HEK293 (cell line): ENCODE measurements at regions not wholly inside any gene's neighbourhood (a gene's known extent, or its start where the extent isn't known, plus 50 kb on each side); places are given as distances from the start of the nearest gene placed in this dataset.

Source experiments
- CTCF ChIA-PET: fragments of 350-600 bp; formaldehyde crosslinking; extraction: SDS; loops from one replicate; lab custom pipeline; 2021; ENCODE audit warnings: antibody characterized with exemption; lab: Yijun Ruan, JAX
- POLR2A ChIA-PET: fragments of 300-600 bp; formaldehyde crosslinking; extraction: SDS; loops from one replicate; lab custom pipeline; 2020; ENCODE audit warnings: antibody characterized with exemption, inconsistent platforms; lab: Yijun Ruan, JAX
- H3K27ac ChIP-seq: fragments of 200-500 bp; sonication (Bioruptor generic); 2 replicates; pipeline ENCODE4 v1.5.1; 2014; ENCODE audit warnings: low read depth, low read length, control low read depth, inconsistent platforms; ENCODE audit errors: extremely low read depth
- H3K36me3 ChIP-seq, 2 experiments: fragments of 200-500 bp in 1 of 2; sonication (Bioruptor generic) in 1 of 2; 1 replicate in 1 of 2; 2 replicates in 1 of 2; pipeline ENCODE4 v1.5.1; 2014 to 2017; ENCODE audit warnings: inconsistent platforms in 2 of 2, low read length in 2 of 2; ENCODE audit not compliant: control insufficient read depth in 2 of 2, insufficient read depth in 1 of 2
- H3K4me1 ChIP-seq: fragments of 200-500 bp; sonication (Bioruptor generic); 2 replicates; pipeline ENCODE4 v1.5.1; 2014; ENCODE audit warnings: mild to moderate bottlenecking, low read length, inconsistent platforms; ENCODE audit not compliant: control insufficient read depth, insufficient read depth
- H3K4me3 ChIP-seq: 2 replicates; pipeline ENCODE4 v1.5.1; 2011; ENCODE audit warnings: low read depth, mild to moderate bottlenecking, control low read depth, low read length, moderate library complexity
- H3K9me3 ChIP-seq: fragments of 200-500 bp; sonication (Bioruptor generic); 2 replicates; pipeline ENCODE4 v1.5.1; 2014; ENCODE audit warnings: low read depth, low read length, inconsistent platforms; ENCODE audit not compliant: control insufficient read depth, insufficient read depth
- EGR2 ChIP-seq: fragments of 450-650 bp; formaldehyde crosslinking; IDR thresholded peaks from 2 replicates; pipeline ENCODE4 v1.5.1; 2016; ENCODE audit warnings: low read depth, missing biosample characterization, missing genetic modification characterization
- GLIS1 ChIP-seq: fragments of 450-650 bp; formaldehyde crosslinking; IDR thresholded peaks from 2 replicates; pipeline ENCODE4 v1.5.1; 2016; ENCODE audit warnings: missing biosample characterization, missing genetic modification characterization
- MEIS1 ChIP-seq: sonication (generic); formaldehyde crosslinking; IDR thresholded peaks from 2 replicates; pipeline ENCODE4 v1.8.1; 2022; ENCODE audit warnings: missing genetic modification reagents, mild to moderate bottlenecking, borderline replicate concordance
- RBAK ChIP-seq: fragments of 450-650 bp; formaldehyde crosslinking; IDR thresholded peaks from 2 replicates; pipeline ENCODE4 v1.5.1; 2016; ENCODE audit warnings: missing biosample characterization, missing genetic modification characterization
- REST ChIP-seq: fragments of 450-650 bp; formaldehyde crosslinking; IDR thresholded peaks from 2 replicates; pipeline ENCODE4 v1.5.1; 2016; ENCODE audit warnings: missing biosample characterization, missing genetic modification characterization
- SP2 ChIP-seq: fragments of 450-650 bp; formaldehyde crosslinking; IDR thresholded peaks from 2 replicates; pipeline ENCODE4 v1.5.1; 2016; ENCODE audit warnings: missing biosample characterization, missing genetic modification characterization
- WT1 ChIP-seq: fragments of 450-650 bp; formaldehyde crosslinking; IDR thresholded peaks from 2 replicates; pipeline ENCODE4 v1.5.1; 2016; ENCODE audit warnings: missing biosample characterization, missing genetic modification characterization
- ZBTB1 ChIP-seq: fragments of 450-650 bp; formaldehyde crosslinking; IDR thresholded peaks from 2 replicates; pipeline ENCODE4 v1.5.1; 2016; ENCODE audit warnings: missing biosample characterization, missing genetic modification characterization
- ZBTB17 ChIP-seq: fragments of 450-650 bp; formaldehyde crosslinking; IDR thresholded peaks from 2 replicates; pipeline ENCODE4 v1.5.1; 2016; ENCODE audit warnings: missing biosample characterization, missing genetic modification characterization
- ZFHX2 ChIP-seq: fragments of 450-650 bp; formaldehyde crosslinking; conservative IDR thresholded peaks from 2 replicates; pipeline ENCODE4 v1.5.1; 2016; ENCODE audit warnings: missing biosample characterization, missing genetic modification characterization
- ZIC2 ChIP-seq: fragments of 450-650 bp; formaldehyde crosslinking; IDR thresholded peaks from 2 replicates; pipeline ENCODE4 v1.5.1; 2016; ENCODE audit warnings: missing biosample characterization, missing genetic modification characterization
- ZNF10 ChIP-seq: fragments of 450-650 bp; formaldehyde crosslinking; IDR thresholded peaks from 2 replicates; pipeline ENCODE4 v1.5.1; 2017; ENCODE audit warnings: missing biosample characterization, missing genetic modification characterization
- ZNF148 ChIP-seq: fragments of 450-650 bp; formaldehyde crosslinking; IDR thresholded peaks from 2 replicates; pipeline ENCODE4 v1.5.0; 2017; ENCODE audit warnings: missing biosample characterization, missing genetic modification characterization, borderline replicate concordance
- ZNF37A ChIP-seq: fragments of 450-650 bp; IDR thresholded peaks from 2 replicates; pipeline ENCODE4 v1.5.1; 2018; ENCODE audit warnings: missing biosample characterization, missing genetic modification characterization
- ZNF398 ChIP-seq: fragments of 450-650 bp; formaldehyde crosslinking; IDR thresholded peaks from 2 replicates; pipeline ENCODE4 v1.5.1; 2017; ENCODE audit warnings: missing biosample characterization, missing genetic modification characterization
- ZNF549 ChIP-seq: fragments of 450-650 bp; IDR thresholded peaks from 2 replicates; pipeline ENCODE4 v1.5.1; 2018; ENCODE audit warnings: missing biosample characterization, missing genetic modification characterization, mild to moderate bottlenecking, inconsistent platforms, moderate library complexity
- ZNF580 ChIP-seq: fragments of 450-650 bp; formaldehyde crosslinking; IDR thresholded peaks from 2 replicates; pipeline ENCODE4 v1.5.1; 2016; ENCODE audit warnings: missing biosample characterization, missing genetic modification characterization
- ZNF645 ChIP-seq: fragments of 450-650 bp; formaldehyde crosslinking; IDR thresholded peaks from 2 replicates; pipeline ENCODE4; 2016; ENCODE audit warnings: missing biosample characterization, missing genetic modification characterization
- ZNF792 ChIP-seq: fragments of 450-650 bp; formaldehyde crosslinking; IDR thresholded peaks from 2 replicates; pipeline ENCODE4 v1.5.1; 2016; ENCODE audit warnings: missing biosample characterization, missing genetic modification characterization
- ZSCAN18 ChIP-seq: fragments of 450-650 bp; formaldehyde crosslinking; IDR thresholded peaks from 2 replicates; pipeline ENCODE4 v1.5.1; 2016; ENCODE audit warnings: missing biosample characterization, missing genetic modification characterization
- ZSCAN23 ChIP-seq: fragments of 450-650 bp; formaldehyde crosslinking; IDR thresholded peaks from 2 replicates; pipeline ENCODE4 v1.5.1; 2016; ENCODE audit warnings: missing biosample characterization, missing genetic modification characterization

- H3K27ac ChIP-seq = no peak overlapping the region
- CTCF ChIA-PET = interaction anchor here (0.6 to 1.3 kb wide), 5 partner anchors 22 to 431 kb away, joined by 3 to 5 read pairs (median 4); no protein-coding TSS in a partner anchor
- no peaks in the 10 kb centered on the region for H3K4me1 ChIP-seq
- TF ChIP-seq MEIS1 (CRISPR knock-in tag) = no peak
- no peak for TF ChIP-seq ZBTB1 (tag by site-specific recombination)
- no peak for TF ChIP-seq ZNF10
- no peak for TF ChIP-seq ZSCAN23 (tag by site-specific recombination)
- TF ChIP-seq ZNF549 (tag by site-specific recombination) = no peak
- no peak for TF ChIP-seq GLIS1 (tag by site-specific recombination)
- TF ChIP-seq ZNF398 = no peak
- H3K9me3 ChIP-seq = no peaks in the 10 kb centered on the region
- POLR2A ChIA-PET = no interaction called here
- H3K36me3 ChIP-seq = no peaks in the 10 kb centered on the region
- no peak overlapping the region for H3K4me3 ChIP-seq
Observed at GRCh38 chr6:74280130-74280692, 584.2 kb downstream of the CD109 start.

GRCh38 chr6:74277777-74278186 lies 581.8 kb downstream of the CD109 start:
- POLR2A ChIA-PET = no interaction called here
- no peaks in the 10 kb centered on the region for H3K4me1 ChIP-seq
- H3K36me3 ChIP-seq = no peaks in the 10 kb centered on the region
- TF ChIP-seq ZBTB17 (tag by site-specific recombination) (no peak), ZNF580 (tag by site-specific recombination) (no peak), ZIC2 (tag by site-specific recombination) (no peak)
- TF ChIP-seq, all 188 proteins: peak for 0
- CTCF ChIA-PET = interaction anchor here (0.5 kb wide), 1 partner anchor 306 kb away, joined by 4 read pairs; no protein-coding TSS in a partner anchor
- Histone ChIP-seq H3K9me3 (no peaks in the 10 kb centered on the region), H3K27ac (no peak overlapping the region), H3K4me3 (no peak overlapping the region)

- ChIA-PET CTCF (interaction anchor here (0.6 kb wide), 1 partner anchor 105 kb away, joined by 3 read pairs; no protein-coding TSS in a partner anchor), POLR2A (no interaction called here)
- H3K9me3 ChIP-seq = no peaks in the 10 kb centered on the region
- no peaks in the 10 kb centered on the region for H3K4me1 ChIP-seq
- no peak overlapping the region for H3K4me3 ChIP-seq
- no peaks in the 10 kb centered on the region for H3K36me3 ChIP-seq
- no peak overlapping the region for H3K27ac ChIP-seq
- TF ChIP-seq ZNF148 (tag by site-specific recombination) (no peak), ZNF792 (tag by site-specific recombination) (no peak), EGR2 (tag by site-specific recombination) (no peak), ZNF645 (tag by site-specific recombination) (no peak), SP2 (tag by site-specific recombination) (no peak), REST (tag by site-specific recombination) (no peak), ZNF37A (tag by site-specific recombination) (no peak), ZSCAN18 (tag by site-specific recombination) (no peak), ZFHX2 (tag by site-specific recombination) (no peak), WT1 (tag by site-specific recombination) (no peak), MEIS1 (CRISPR knock-in tag) (no peak), RBAK (tag by site-specific recombination) (no peak)
Observed at GRCh38 chr6:74273541-74273940, 577.5 kb downstream of the CD109 start.
